ENCODE measurements at regions not wholly inside any gene's neighbourhood (a gene's known extent, or its start where the extent isn't known, plus 50 kb on each side); places are given as distances from the start of the nearest gene placed in this dataset.

DNA sequence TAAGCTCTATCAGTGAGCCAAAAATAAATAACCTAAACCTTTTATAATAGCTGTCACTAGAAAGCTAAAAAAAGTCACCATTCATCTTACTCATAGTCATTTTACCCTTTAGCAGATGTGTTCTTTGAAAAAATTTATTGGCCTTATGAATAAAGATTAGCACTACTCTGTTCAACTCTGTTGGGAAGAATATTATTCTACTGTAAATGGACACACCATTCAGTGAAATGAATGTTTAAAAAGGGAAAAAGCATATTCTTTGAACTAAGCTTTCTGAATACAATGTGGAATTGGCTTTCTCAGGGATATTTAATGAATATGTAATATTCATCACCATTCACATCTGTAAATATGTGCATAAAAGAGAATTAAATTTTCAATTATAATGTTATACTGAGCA is 422.0 kb downstream of the CBLN2 start:
- TF ChIP-seq GATA3 (IDR thresholded peaks at IDR 0.05; ENCODE audit: low read depth, low read length) (no peak), GATA2 (IDR thresholded peaks at IDR 0.05; ENCODE audit: low read depth, low read length) (no peak)

DNA sequence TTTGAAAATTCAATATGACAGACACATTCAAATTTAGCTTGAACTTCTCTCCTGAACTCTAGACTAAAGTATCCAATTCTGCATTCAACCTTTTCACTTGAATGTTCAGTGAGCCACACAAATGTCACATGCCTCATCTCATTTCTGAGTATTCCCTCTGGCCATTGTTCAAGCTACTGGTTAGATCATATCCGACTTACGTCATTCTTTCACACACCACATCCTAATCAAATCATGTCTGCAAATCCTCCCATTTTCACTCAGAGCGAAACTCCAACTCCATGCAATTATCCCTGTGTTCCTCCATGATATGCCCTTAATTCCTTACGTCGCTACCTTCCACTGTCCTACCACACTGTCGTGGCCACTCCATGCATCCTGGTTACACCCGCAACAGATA is 425.1 kb downstream of the CBLN2 start:
- no peak for TF ChIP-seq GATA2 (IDR thresholded peaks at IDR 0.05; ENCODE audit: low read depth, low read length)
- no peak for TF ChIP-seq GATA3 (IDR thresholded peaks at IDR 0.05; ENCODE audit: low read depth, low read length)

DNA sequence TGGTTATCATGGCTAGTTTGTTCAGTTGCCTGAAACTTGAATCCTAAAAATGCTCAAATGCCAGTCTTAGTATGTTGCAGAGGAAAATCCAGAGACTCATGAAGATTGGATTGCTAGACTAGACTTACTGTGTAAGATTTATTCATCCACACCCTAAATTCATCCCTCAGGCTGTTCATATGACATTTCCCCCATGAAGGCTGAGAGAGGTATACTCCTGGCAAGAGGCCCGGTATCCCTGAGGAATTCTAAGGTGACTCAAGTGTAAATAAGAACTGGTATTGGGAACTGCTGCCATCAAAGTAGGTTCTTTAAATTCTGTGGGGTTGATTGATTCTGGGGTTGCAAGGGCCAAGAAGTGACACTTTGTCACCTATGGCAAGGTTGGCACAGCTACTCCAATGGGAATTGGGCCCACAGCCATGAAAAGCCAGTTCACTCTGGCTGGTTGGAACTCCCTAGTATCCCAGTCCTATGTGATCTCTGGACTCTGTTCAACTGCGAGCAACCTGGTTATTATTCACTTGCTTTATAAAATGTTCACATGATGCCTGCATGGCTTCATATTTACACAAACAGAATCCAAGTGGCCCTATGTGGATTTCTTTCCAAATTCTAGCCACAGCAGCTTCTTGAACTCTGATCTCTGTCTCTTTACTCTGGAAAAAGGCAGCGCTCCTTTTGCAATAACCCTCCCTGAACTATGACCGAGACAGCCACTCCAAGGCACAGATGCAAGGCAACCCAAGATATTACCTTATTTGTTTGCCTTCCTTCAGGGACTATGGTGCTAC is 429.1 kb downstream of the CBLN2 start:
- TF ChIP-seq GATA2 (IDR thresholded peaks at IDR 0.05; ENCODE audit: low read depth, low read length): no peak
- no peak for TF ChIP-seq GATA3 (IDR thresholded peaks at IDR 0.05; ENCODE audit: low read depth, low read length)

GRCh38 chr18:72107647-72108383 is 436.3 kb downstream of the CBLN2 start:
- TF ChIP-seq GATA3 (IDR thresholded peaks at IDR 0.05; ENCODE audit: low read depth, low read length): no peak
- TF ChIP-seq GATA2 (IDR thresholded peaks at IDR 0.05; ENCODE audit: low read depth, low read length): no peak

DNA sequence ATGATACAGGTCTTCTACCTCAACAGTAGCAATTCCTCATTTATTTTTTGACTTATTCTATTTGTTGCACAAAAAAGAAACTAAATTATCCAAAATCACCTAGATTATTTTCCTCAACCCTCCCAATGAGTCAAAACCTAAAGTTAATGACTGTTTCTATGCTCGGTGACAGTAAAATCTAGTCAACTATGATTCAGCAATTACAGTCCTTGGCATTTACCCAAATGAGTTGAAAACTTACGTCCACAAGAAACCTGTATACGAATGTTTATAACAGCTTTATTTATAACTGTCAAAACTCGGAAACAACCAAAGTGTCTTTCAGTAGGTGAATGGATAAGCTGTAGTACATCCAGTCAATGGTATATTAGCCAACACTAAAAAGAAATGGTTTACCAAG is 439.3 kb downstream of the CBLN2 start:
- TF ChIP-seq GATA2 (IDR thresholded peaks at IDR 0.05; ENCODE audit: low read depth, low read length): no peak
- no peak for TF ChIP-seq GATA3 (IDR thresholded peaks at IDR 0.05; ENCODE audit: low read depth, low read length)

DNA sequence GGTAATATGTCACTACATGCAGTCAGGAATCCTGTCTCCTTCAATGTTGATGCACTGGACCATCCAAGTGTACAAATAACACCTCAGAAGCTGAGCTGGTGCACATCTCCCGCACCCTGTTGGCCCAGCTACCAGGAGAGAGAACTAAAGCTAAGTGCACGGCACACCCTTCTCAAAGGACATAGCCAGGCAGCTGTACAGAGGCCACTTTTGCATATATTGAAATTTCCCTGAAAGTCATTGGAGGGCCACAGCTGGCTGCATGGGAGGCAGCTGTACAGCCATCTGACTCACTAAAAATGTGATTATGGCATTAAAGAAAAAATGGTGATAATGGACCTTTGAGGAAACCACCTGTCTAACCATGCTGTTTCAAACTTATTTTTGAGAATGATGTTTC is 441.7 kb downstream of the CBLN2 start:
- TF ChIP-seq GATA2 (IDR thresholded peaks at IDR 0.05; ENCODE audit: low read depth, low read length) (no peak), GATA3 (IDR thresholded peaks at IDR 0.05; ENCODE audit: low read depth, low read length) (no peak)

DNA sequence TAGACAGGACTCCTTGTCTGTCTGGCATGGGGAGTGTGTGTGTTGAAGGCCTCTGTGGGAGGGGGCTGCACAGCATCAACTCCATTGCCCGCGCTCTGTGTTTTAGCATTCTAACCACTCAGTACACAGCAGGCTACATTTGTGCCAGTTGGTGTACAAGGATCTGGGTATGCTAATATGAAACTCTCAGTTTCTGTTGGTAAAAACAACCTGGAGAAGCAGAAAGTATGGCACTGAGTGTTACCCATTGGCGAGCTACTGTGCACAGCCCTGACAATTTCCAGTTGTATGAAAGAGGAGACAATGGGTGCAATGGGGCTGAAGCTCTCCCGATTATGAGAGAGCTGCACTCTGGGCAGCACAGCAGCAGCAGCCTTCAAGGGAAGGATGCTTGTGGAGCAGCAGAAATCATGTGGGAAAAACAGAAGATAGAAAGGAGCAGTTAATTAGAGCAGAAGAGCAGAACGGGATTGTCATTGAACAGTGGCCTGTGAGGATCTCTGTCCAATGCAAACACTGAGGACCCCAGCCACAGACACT is 443.6 kb downstream of the CBLN2 start:
- TF ChIP-seq GATA3 (IDR thresholded peaks at IDR 0.05; ENCODE audit: low read depth, low read length) (no peak), GATA2 (IDR thresholded peaks at IDR 0.05; ENCODE audit: low read depth, low read length) (no peak)

GRCh38 chr18:72091369-72091768 is 452.8 kb downstream of the CBLN2 start:
- TF ChIP-seq GATA3 (IDR thresholded peaks at IDR 0.05; ENCODE audit: low read depth, low read length): no peak
- TF ChIP-seq GATA2 (IDR thresholded peaks at IDR 0.05; ENCODE audit: low read depth, low read length): no peak

- TF ChIP-seq GATA3 (IDR thresholded peaks at IDR 0.05; ENCODE audit: low read depth, low read length) (no peak), GATA2 (IDR thresholded peaks at IDR 0.05; ENCODE audit: low read depth, low read length) (no peak)
Measured at GRCh38 chr18:72089432-72089831, 454.7 kb downstream of the CBLN2 start.

GRCh38 chr18:72086421-72086820 is 457.7 kb downstream of the CBLN2 start:
- no peak for TF ChIP-seq GATA3 (IDR thresholded peaks at IDR 0.05; ENCODE audit: low read depth, low read length)
- TF ChIP-seq GATA2 (IDR thresholded peaks at IDR 0.05; ENCODE audit: low read depth, low read length): no peak

- TF ChIP-seq GATA3 (IDR thresholded peaks at IDR 0.05; ENCODE audit: low read depth, low read length) (no peak), GATA2 (IDR thresholded peaks at IDR 0.05; ENCODE audit: low read depth, low read length) (no peak)
Measured at GRCh38 chr18:72075040-72075439, 469.1 kb downstream of the CBLN2 start.

DNA sequence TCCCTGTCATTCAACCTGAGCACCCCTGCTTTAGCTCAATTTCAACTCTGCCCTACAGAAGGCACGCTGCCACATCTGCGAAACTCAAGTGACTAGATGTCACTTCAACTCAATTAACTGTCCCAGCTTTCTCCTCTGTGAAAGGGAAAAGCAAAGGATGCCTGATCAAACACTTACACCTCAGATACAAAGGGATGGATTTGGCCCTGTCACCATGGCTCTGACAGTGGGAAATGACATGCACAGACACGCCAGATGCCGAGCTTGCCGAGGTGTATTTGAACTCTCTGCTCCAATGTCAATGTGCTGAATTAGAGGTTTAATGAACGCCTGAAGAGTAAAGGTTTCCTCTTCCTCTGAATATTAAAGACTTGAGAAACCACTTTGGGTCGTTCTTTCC is 481.1 kb downstream of the CBLN2 start:
- TF ChIP-seq GATA2 (IDR thresholded peaks at IDR 0.05; ENCODE audit: low read depth, low read length): no peak
- no peak for TF ChIP-seq GATA3 (IDR thresholded peaks at IDR 0.05; ENCODE audit: low read depth, low read length)

- TF ChIP-seq GATA2 (IDR thresholded peaks at IDR 0.05; ENCODE audit: low read depth, low read length): no peak
- no peak for TF ChIP-seq GATA3 (IDR thresholded peaks at IDR 0.05; ENCODE audit: low read depth, low read length)
Measured at GRCh38 chr18:72058851-72059250, 485.3 kb downstream of the CBLN2 start.

DNA sequence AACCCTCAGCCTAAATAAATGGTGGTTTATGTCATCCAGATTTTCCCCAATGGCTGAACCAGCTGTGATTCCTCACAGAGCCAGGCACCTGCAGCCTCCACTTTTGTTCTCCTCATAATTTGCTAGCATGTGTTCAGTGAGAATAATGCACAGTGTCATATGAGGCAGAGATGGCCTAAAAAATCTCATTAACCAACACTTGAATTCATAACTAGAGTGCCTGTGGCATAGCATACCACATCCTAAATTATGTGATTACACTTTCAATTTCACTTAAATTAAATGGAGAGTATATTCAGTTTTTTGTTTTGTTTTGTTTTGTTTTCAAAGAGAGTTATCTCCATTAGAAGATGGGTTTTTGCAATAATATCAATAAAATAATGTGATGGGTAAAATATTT is 488.0 kb downstream of the CBLN2 start:
- TF ChIP-seq GATA2 (IDR thresholded peaks at IDR 0.05; ENCODE audit: low read depth, low read length): no peak
- no peak for TF ChIP-seq GATA3 (IDR thresholded peaks at IDR 0.05; ENCODE audit: low read depth, low read length)
